Thoracic aorta (tissue), 2 donors: ENCODE measurements at regions not wholly inside any gene's neighbourhood (a gene's known extent, or its start where the extent isn't known, plus 50 kb on each side); places are given as distances from the start of the nearest gene placed in this dataset.

ENCODE experiments used
- ATAC-seq: fragments of 150-250 bp; one replicate; pipeline ENCODE4 v1.8.0; 2017; ENCODE audit warnings: low read depth; ENCODE audit not compliant: insufficient number of reproducible peaks, low FRiP score
- DNase-seq: peaks from one replicate; pipeline ENCODE4 v3.0.0-alpha.2; 2020; ENCODE audit warnings: low spot score
- H3K27ac ChIP-seq, 2 donors: fragments of 200-600 bp; sonication (generic); 1 replicate in 1 of 2; 2 replicates in 1 of 2; pipeline ENCODE4 v1.5.1; 2016; ENCODE audit warnings: mild to moderate bottlenecking in 2 of 2, moderate library complexity in 2 of 2
- H3K27me3 ChIP-seq: fragments of 200-600 bp; sonication (generic); replicated peaks from 2 replicates; pipeline ENCODE4 v1.6.0; 2016; ENCODE audit warnings: mild to moderate bottlenecking; ENCODE audit not compliant: insufficient read depth
- H3K36me3 ChIP-seq: fragments of 200-600 bp; sonication (generic); one replicate; pipeline ENCODE4 v1.5.1; 2016
- H3K4me1 ChIP-seq, 2 donors: fragments of 200-600 bp; sonication (generic); 1 replicate in 1 of 2; 2 replicates in 1 of 2; pipeline versions ENCODE4 v1.5.1 to v1.6.0; 2016; ENCODE audit warnings: low read depth in 2 of 2, mild to moderate bottlenecking in 1 of 2; ENCODE audit not compliant: control insufficient read depth in 1 of 2
- H3K4me3 ChIP-seq: fragments of 200-600 bp; sonication (generic); 2 replicates; pipeline ENCODE4 v1.5.1; 2016; ENCODE audit warnings: mild to moderate bottlenecking
- H3K9me3 ChIP-seq: fragments of 200-600 bp; sonication (generic); 2 replicates; pipeline ENCODE4 v1.5.1; 2016
- TF ChIP-seq, protein P1 (sequence below): fragments of 200-600 bp; sonication (generic); IDR thresholded peaks from one replicate; pipeline ENCODE4 v1.5.1; 2019; ENCODE audit warnings: antibody characterized with exemption

DNA sequence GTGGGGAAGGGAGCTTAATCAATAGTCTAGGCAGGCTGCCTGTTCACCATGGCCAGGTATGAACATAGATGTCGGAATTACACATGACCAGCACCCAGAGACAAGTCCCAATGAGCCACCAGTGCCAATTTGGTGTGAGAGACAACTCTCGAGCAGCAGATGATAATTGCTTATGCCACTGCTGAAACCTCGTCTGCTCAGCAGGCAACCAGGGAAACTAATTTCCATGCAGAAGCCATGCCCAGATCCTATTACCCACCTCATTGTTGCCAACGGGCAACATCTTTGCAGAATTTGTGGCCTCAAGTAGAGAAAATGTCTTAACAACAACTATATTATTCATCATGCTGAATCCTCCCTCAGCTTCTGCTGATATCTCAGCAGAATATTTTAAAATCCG lies 84.9 kb downstream of the CGGBP1 start:
- H3K36me3 ChIP-seq = no peaks in the 10 kb centered on the region

DNA sequence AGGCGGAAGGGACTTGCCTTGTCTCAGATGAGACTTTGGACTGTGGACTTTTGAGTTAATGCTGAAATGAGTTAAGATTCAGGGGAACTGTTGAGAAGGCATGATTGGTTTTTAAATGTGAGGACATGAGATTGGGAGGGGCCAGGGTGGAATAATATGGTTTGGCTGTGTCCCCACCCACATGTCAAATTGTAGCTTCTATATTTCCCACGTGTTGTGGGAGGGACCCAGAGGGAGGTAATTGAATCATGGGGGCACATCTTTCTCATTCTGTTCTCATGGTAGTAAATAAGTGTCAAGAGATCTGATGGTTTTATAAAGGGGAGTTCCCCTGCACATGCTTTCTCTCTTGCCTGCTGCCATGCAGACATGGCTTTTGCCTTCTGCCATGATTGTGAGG lies 89.2 kb downstream of the CGGBP1 start:
- Histone ChIP-seq H3K36me3 (no peaks in the 10 kb centered on the region), H3K4me3 (no peak overlapping the region), H3K4me1 (no peaks in the 10 kb centered on the region), H3K27me3 (no peaks in the 10 kb centered on the region), H3K9me3 (no peaks in the 10 kb centered on the region), H3K27ac (no peak overlapping the region)
- ATAC-seq (no peak), DNase-seq (no peak)
- TF ChIP-seq, protein P1, sequence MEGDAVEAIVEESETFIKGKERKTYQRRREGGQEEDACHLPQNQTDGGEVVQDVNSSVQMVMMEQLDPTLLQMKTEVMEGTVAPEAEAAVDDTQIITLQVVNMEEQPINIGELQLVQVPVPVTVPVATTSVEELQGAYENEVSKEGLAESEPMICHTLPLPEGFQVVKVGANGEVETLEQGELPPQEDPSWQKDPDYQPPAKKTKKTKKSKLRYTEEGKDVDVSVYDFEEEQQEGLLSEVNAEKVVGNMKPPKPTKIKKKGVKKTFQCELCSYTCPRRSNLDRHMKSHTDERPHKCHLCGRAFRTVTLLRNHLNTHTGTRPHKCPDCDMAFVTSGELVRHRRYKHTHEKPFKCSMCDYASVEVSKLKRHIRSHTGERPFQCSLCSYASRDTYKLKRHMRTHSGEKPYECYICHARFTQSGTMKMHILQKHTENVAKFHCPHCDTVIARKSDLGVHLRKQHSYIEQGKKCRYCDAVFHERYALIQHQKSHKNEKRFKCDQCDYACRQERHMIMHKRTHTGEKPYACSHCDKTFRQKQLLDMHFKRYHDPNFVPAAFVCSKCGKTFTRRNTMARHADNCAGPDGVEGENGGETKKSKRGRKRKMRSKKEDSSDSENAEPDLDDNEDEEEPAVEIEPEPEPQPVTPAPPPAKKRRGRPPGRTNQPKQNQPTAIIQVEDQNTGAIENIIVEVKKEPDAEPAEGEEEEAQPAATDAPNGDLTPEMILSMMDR = no peak

More for the DNA sequence above, 84.9 kb downstream of the CGGBP1 start:
- DNase-seq = no peak
- no peak for ATAC-seq
- H3K4me3 ChIP-seq = no peak overlapping the region
- no peak overlapping the region for H3K27ac ChIP-seq
- H3K4me1 ChIP-seq = no peaks in the 10 kb centered on the region
- H3K9me3 ChIP-seq = no peaks in the 10 kb centered on the region
- TF ChIP-seq, protein P1 = no peak
- no peaks in the 10 kb centered on the region for H3K27me3 ChIP-seq

DNA sequence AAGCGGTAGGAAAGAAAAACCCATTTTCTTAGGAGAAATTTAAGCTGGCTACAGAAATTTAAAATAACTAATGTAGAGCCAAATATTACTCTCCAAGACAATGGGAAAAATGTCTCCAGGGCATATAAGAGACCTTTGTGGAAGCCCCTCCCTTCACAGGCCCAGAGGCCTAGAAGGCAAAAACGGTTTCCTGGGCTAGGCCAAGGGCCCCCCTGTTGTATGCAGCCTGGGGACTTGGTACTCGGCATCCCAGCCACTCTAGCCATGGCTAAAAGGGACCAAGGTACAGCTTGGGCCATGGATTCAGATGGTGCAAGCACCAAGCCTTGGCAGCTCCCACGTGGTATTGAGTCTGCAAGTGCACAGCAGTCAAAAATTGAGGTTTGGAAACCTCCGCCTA lies 90.1 kb downstream of the CGGBP1 start:
- no peak for DNase-seq
- Histone ChIP-seq H3K36me3 (no peaks in the 10 kb centered on the region), H3K27ac (no peak overlapping the region), H3K4me3 (no peak overlapping the region), H3K4me1 (no peaks in the 10 kb centered on the region), H3K9me3 (no peaks in the 10 kb centered on the region), H3K27me3 (no peaks in the 10 kb centered on the region)
- ATAC-seq = no peak
- TF ChIP-seq, protein P1 = no peak

DNA sequence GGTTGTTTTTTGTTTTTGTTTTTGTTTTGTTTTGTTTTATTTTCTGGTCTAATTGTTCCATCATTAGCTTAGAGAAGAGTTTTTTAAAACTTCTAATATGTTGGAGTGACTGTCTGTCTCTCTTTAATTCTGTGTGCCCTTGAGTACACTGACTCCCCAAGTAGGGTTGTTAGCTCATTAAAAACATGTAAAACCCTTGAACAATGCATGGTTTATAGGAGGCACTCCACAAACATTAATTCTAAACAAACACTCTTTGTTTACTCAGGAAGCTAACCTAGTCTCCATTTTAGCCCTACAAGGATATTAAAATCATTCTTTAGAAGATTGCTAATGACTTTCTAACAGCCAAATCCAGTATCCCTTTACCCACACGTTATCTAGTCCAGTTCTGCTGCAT lies 100.5 kb downstream of the CGGBP1 start:
- TF ChIP-seq, protein P1 = no peak
- no peak overlapping the region for H3K27ac ChIP-seq
- H3K36me3 ChIP-seq = no peaks in the 10 kb centered on the region
- ATAC-seq = no peak
- H3K9me3 ChIP-seq = no peaks in the 10 kb centered on the region
- H3K4me1 ChIP-seq = no peaks in the 10 kb centered on the region
- no peaks in the 10 kb centered on the region for H3K27me3 ChIP-seq
- no peak overlapping the region for H3K4me3 ChIP-seq
- DNase-seq = no peak

DNA sequence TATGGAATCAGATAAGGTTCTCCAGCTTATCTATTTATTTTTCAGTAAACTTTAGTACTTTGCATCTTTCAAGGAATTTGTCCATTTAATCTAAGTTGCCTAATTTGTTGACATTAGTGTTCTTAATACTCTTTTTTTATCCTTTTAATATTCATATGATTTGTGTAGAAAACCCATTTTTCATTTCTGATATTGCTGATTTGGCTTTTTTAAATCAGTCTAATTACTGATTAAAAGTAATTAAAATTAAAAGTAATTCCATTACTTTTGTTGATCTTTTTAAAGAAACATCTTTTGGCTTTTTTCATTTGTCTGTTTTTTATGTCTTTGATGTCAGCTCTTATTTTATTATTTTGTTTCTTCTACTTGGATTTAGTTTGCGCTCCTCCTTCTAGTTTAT lies 101.2 kb downstream of the CGGBP1 start:
- ATAC-seq = no peak
- TF ChIP-seq, protein P1 = no peak
- Histone ChIP-seq H3K36me3 (no peaks in the 10 kb centered on the region), H3K4me1 (no peaks in the 10 kb centered on the region), H3K27ac (no peak overlapping the region), H3K4me3 (no peak overlapping the region), H3K27me3 (no peaks in the 10 kb centered on the region), H3K9me3 (no peaks in the 10 kb centered on the region)
- no peak for DNase-seq
